HepG2 (cell line): ENCODE measurements at regions not wholly inside any gene's neighbourhood (a gene's known extent, or its start where the extent isn't known, plus 50 kb on each side); places are given as distances from the start of the nearest gene placed in this dataset.
A peak's percentile ranks its signal among the peaks of the same experiment; 100 is the strongest.

ENCODE experiments used
- IRF2 ChIP-seq: IDR thresholded peaks from 2 replicates; pipeline ENCODE4 v1.6.1; 2018; ENCODE audit warnings: missing genetic modification reagents, missing compliant biosample characterization
- KAT8 ChIP-seq: IDR thresholded peaks from 2 replicates; pipeline ENCODE4 v1.6.1; 2016; ENCODE audit warnings: missing genetic modification reagents, missing compliant biosample characterization
- MEIS1 ChIP-seq: sonication (generic); formaldehyde crosslinking; IDR thresholded peaks from 2 replicates; pipeline ENCODE4 v1.9.0; 2021; ENCODE audit warnings: mild to moderate bottlenecking, missing genetic modification reagents, moderate library complexity, borderline replicate concordance
- RELA ChIP-seq: sonication (generic); formaldehyde crosslinking; IDR thresholded peaks from 2 replicates; pipeline ENCODE4 v1.4.0; 2020; ENCODE audit warnings: missing genetic modification reagents
- SNAPC4 ChIP-seq: sonication (generic); formaldehyde crosslinking; IDR thresholded peaks from 2 replicates; pipeline ENCODE4 v1.4.0; 2020; ENCODE audit warnings: mild to moderate bottlenecking, missing genetic modification reagents
- SOX13 ChIP-seq, 3 experiments: fragments of 450-650 bp in 1 of 3; sonication (generic) in 1 of 3; formaldehyde crosslinking in 1 of 3; IDR thresholded peaks in 2 of 3; conservative IDR thresholded peaks in 1 of 3; 2 replicates each; pipeline versions ENCODE4 v1.5.0 to v1.6.1; 2016 to 2020; ENCODE audit warnings: antibody characterized with exemption in 1 of 3, mild to moderate bottlenecking in 1 of 3, missing compliant biosample characterization in 1 of 3, missing genetic modification reagents in 1 of 3, moderate library complexity in 1 of 3
- TFAP4 ChIP-seq: sonication (generic); IDR thresholded peaks from 2 replicates; pipeline ENCODE4 v1.6.1; 2016; ENCODE audit warnings: low read depth, borderline replicate concordance
- THRA ChIP-seq: sonication (generic); formaldehyde crosslinking; IDR thresholded peaks from 2 replicates; pipeline ENCODE4 v1.4.0; 2020; ENCODE audit warnings: missing genetic modification reagents, borderline replicate concordance
- USF2 ChIP-seq, 2 experiments: sonication (generic) in 1 of 2; formaldehyde crosslinking in 1 of 2; IDR thresholded peaks; 2 replicates each; pipeline versions ENCODE4 v1.5.1 to v1.6.1; 2011 to 2020; ENCODE audit warnings: borderline replicate concordance in 1 of 2, low read depth in 1 of 2, low read length in 1 of 2, mild to moderate bottlenecking in 1 of 2, missing genetic modification reagents in 1 of 2, moderate library complexity in 1 of 2
- ZNF503 ChIP-seq: sonication (generic); formaldehyde crosslinking; IDR thresholded peaks from 2 replicates; pipeline ENCODE4 v1.4.0; 2020; ENCODE audit warnings: missing genetic modification reagents
- ZNF569 ChIP-seq: sonication (generic); formaldehyde crosslinking; IDR thresholded peaks from 2 replicates; pipeline ENCODE4 v1.5.0; 2020; ENCODE audit warnings: mild to moderate bottlenecking, missing genetic modification reagents, moderate library complexity, borderline replicate concordance
- ZNF652 ChIP-seq: IDR thresholded peaks from 2 replicates; pipeline ENCODE4 v1.6.1; 2016; ENCODE audit warnings: low read depth, borderline replicate concordance
- ZSCAN21 ChIP-seq: sonication (generic); formaldehyde crosslinking; IDR thresholded peaks from 2 replicates; pipeline ENCODE4 v1.8.0; 2022; ENCODE audit warnings: mild to moderate bottlenecking, missing genetic modification reagents, moderate library complexity, borderline replicate concordance
- ZSCAN29 ChIP-seq: sonication (generic); formaldehyde crosslinking; conservative IDR thresholded peaks from 2 replicates; pipeline ENCODE4 v1.4.0; 2020; ENCODE audit warnings: mild to moderate bottlenecking, missing genetic modification reagents
- TF ChIP-seq, protein P1 (sequence below): sonication (generic); formaldehyde crosslinking; IDR thresholded peaks from 2 replicates; pipeline ENCODE4 v1.5.1; 2020; ENCODE audit warnings: missing genetic modification reagents, mild to moderate bottlenecking, borderline replicate concordance

- no peak for TF ChIP-seq ZNF569 (CRISPR knock-in tag)
- TF ChIP-seq ZSCAN21: no peak
- TF ChIP-seq SOX13 (IDR thresholded peaks at IDR 0.05): no peak
- peak in 1 of 2 experiments; percentile 35; a peak in 1 of 4 replicates for TF ChIP-seq SOX13 (CRISPR knock-in tag; conservative IDR thresholded peaks at IDR 0.05 in 1 of 2, IDR thresholded peaks at IDR 0.05 in 1 of 2)
- no peak for TF ChIP-seq USF2 (IDR thresholded peaks at IDR 0.05; ENCODE audit: low read depth, low read length)
- no peak; the same call in 1 of the 2 replicates for TF ChIP-seq USF2 (CRISPR knock-in tag; IDR thresholded peaks at IDR 0.05; ENCODE audit: borderline replicate concordance)
- TF ChIP-seq, protein P1, sequence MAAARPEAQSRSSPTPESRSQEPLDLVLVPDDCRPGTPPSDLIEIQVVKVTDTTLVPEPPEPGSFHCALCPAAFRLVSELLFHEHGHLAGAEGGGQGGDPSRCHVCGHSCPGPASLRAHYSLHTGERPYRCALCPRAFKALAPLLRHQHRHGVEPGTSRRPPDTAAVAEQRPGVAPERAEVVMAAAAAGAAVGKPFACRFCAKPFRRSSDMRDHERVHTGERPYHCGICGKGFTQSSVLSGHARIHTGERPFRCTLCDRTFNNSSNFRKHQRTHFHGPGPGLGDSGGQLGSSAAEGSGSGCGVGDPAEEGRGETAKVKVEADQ (CRISPR knock-in tag): no peak
- TF ChIP-seq IRF2 (CRISPR knock-in tag): 0 out of 2 replicates have a peak, but pooled peaks have one; percentile 24
- no peak for TF ChIP-seq RELA (CRISPR knock-in tag)
- peak; percentile 56; the same call in 1 of the 2 replicates for TF ChIP-seq THRA
- no peak for TF ChIP-seq KAT8
- TF ChIP-seq ZSCAN29 (CRISPR knock-in tag): no peak
- TF ChIP-seq ZNF503 (CRISPR knock-in tag): no peak
- TF ChIP-seq MEIS1 (CRISPR knock-in tag): no peak
- TF ChIP-seq ZNF652 (CRISPR knock-in tag): no peak
- TF ChIP-seq SNAPC4 (CRISPR knock-in tag): no peak
- 0 out of 2 replicates have a peak, but pooled peaks have one; percentile 14 for TF ChIP-seq TFAP4
Observed at GRCh38 chr2:17309741-17310339, 208.4 kb downstream of the RAD51AP2 start (continued).
